Right lobe of liver (tissue), 6 donors: ENCODE measurements at regions not wholly inside any gene's neighbourhood (a gene's known extent, or its start where the extent isn't known, plus 50 kb on each side); places are given as distances from the start of the nearest gene placed in this dataset.
A peak's percentile ranks its signal among the peaks of the same experiment; 100 is the strongest.

Experiments used
- ATAC-seq, 4 donors: fragments of 200-7000 bp; cut with Tn5 transposase; one replicate each; pipeline ENCODE4 v1.9.1; 2020; ENCODE audit warnings: mild to moderate bottlenecking in 4 of 4, moderate library complexity in 4 of 4
- DNase-seq, 3 donors: peaks; one replicate each; pipeline ENCODE4 v3.0.0-alpha.2; 2020
- H3K27ac ChIP-seq, 3 donors: fragments of 200-600 bp; one replicate each; pipeline ENCODE4 v1.8.0; 2022
- H3K27me3 ChIP-seq, 2 donors: fragments of 200-600 bp; one replicate each; pipeline ENCODE4 v1.8.0; 2022
- H3K36me3 ChIP-seq, 4 donors: fragments of 200-600 bp; sonication (generic) in 1 of 4; one replicate each; pipeline versions ENCODE4 v1.5.1 to v1.8.0; 2017 to 2022; ENCODE audit warnings: control low read depth in 1 of 4
- H3K4me1 ChIP-seq, 4 donors: fragments of 200-600 bp; sonication (generic) in 1 of 4; one replicate each; pipeline versions ENCODE4 v1.5.1 to v1.8.0; 2017 to 2022; ENCODE audit warnings: control low read depth in 1 of 4
- H3K4me3 ChIP-seq, 3 donors: fragments of 200-600 bp; one replicate each; pipeline ENCODE4 v1.8.0; 2022
- H3K9me3 ChIP-seq, 4 donors: fragments of 200-600 bp; sonication (generic) in 1 of 4; one replicate each; pipeline versions ENCODE4 v1.5.1 to v1.8.0; 2017 to 2022; ENCODE audit warnings: control low read depth in 1 of 4
- POLR2A ChIP-seq: fragments of 450-650 bp; IDR thresholded peaks from one replicate; pipeline ENCODE4 v1.6.1; 2017; ENCODE audit warnings: antibody characterized with exemption, mild to moderate bottlenecking
- WGBS: methylation state at CpG from one replicate; pipeline ENCODE4 v1.1.6; 2018; ENCODE audit warnings: low coverage, low lambda C conversion rate; ENCODE audit not compliant: insufficient coverage; ENCODE audit errors: missing lambda C conversion rate; 5-methylcytosine and 5-hydroxymethylcytosine counted together
- intact Hi-C, 2 donors: fragments of 100-400 bp; cut with DNase I; formaldehyde crosslinking; loops; one replicate each; pipeline versions ENCODE4 v1.11.2 to v1.14.1; 2022
- TF ChIP-seq, protein P1 (sequence below), 4 donors: fragments of 200-600 bp in 3 of 4; fragments of 450-650 bp in 1 of 4; IDR thresholded peaks; one replicate each; pipeline versions ENCODE4 v1.5.1 to v1.8.0; 2016 to 2022; ENCODE audit warnings: antibody characterized with exemption in 4 of 4, mild to moderate bottlenecking in 2 of 4
- donor health status: DM: no; HTN: yes; CAD: no.
- donor health status: DM: no; HTN: no; CAD: no.
- donor health status: DM: no; HTN: no; CAD: no.
- donor health status: DM: no; HTN: yes; CAD: no.
- donor health status: DM: no; HTN: yes; CAD: no.

DNA sequence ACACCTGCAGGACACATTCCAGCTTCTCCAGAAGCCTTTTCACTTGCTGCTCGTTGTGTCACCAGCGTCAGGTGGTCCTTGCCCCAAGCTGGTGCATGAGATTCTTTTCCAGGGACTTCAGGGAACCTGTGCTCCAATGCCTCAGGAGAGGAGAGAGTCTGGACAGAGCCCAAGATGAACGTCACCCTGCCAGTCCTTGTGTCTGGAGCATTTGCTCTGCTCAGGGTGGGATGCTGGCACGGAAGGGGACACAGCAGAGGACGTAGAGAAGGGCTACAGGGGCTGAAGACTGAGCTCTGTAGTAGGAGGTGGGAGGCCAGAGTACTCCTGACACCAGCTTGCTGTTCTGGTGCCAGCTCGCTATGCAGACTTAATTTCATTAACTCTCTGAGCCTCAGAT is 262.1 kb downstream of the XXYLT1 start:
- H3K4me3 ChIP-seq: no peak overlapping the region
- H3K4me1 ChIP-seq: no peaks in the 10 kb centered on the region
- 76% methylated on average over 3 of the region's 6 CpGs for WGBS
- ATAC-seq: no peak
- no peaks in the 10 kb centered on the region for H3K9me3 ChIP-seq
- DNase-seq: peak in 1 of 3 donors; percentile 36
- H3K27me3 ChIP-seq: no peaks in the 10 kb centered on the region
- TF ChIP-seq POLR2A: no peak
- H3K27ac ChIP-seq: no peak overlapping the region
- no peaks in the 10 kb centered on the region for H3K36me3 ChIP-seq
- intact Hi-C loops: no loop called here

- Histone ChIP-seq H3K9me3 (no peaks in the 10 kb centered on the region), H3K4me1 (no peaks in the 10 kb centered on the region), H3K27ac (no peak overlapping the region), H3K4me3 (no peak overlapping the region), H3K27me3 (no peaks in the 10 kb centered on the region), H3K36me3 (no peaks in the 10 kb centered on the region)
- no peak for TF ChIP-seq POLR2A
- WGBS: 61% methylated on average over 2 of the region's 9 CpGs
- peak in 1 of 3 donors; percentile 29 for DNase-seq
- intact Hi-C loops: no loop called here
- ATAC-seq: no peak
Observed at GRCh38 chr3:195009616-195010015, 261.3 kb downstream of the XXYLT1 start.

DNA sequence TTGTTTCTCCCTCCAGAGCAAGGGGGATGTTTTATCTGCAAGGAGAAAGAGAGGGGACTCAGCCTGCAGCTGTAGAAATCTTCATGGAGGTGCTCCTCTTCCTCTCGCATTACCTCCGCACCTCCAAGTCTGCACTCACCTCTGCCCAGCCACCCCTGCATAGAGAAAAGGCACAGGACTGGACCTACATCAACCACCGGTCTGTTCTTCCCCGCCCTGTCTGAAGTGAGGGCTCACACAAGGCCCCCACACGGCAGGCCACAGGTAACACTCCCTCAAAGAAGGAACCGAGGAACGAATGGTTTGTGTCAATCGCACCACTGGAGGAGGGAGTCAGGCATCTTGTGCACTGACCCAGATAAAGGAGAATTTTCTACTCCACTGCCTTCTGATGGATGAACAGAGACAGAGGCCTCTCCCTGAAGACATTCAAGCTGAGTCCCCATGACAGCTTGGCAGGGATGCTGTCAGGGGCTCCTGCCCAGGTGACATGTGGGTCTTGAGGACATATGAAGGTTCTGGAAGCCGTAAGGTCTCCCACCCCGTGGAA is 260.3 kb downstream of the XXYLT1 start:
- TF ChIP-seq, protein P1, sequence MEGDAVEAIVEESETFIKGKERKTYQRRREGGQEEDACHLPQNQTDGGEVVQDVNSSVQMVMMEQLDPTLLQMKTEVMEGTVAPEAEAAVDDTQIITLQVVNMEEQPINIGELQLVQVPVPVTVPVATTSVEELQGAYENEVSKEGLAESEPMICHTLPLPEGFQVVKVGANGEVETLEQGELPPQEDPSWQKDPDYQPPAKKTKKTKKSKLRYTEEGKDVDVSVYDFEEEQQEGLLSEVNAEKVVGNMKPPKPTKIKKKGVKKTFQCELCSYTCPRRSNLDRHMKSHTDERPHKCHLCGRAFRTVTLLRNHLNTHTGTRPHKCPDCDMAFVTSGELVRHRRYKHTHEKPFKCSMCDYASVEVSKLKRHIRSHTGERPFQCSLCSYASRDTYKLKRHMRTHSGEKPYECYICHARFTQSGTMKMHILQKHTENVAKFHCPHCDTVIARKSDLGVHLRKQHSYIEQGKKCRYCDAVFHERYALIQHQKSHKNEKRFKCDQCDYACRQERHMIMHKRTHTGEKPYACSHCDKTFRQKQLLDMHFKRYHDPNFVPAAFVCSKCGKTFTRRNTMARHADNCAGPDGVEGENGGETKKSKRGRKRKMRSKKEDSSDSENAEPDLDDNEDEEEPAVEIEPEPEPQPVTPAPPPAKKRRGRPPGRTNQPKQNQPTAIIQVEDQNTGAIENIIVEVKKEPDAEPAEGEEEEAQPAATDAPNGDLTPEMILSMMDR (IDR thresholded peaks at IDR 0.05): no peak
- no peak overlapping the region for H3K4me3 ChIP-seq
- no peak overlapping the region for H3K27ac ChIP-seq
- intact Hi-C loops: no loop called here
- H3K36me3 ChIP-seq: no peaks in the 10 kb centered on the region
- no peak for ATAC-seq
- no peaks in the 10 kb centered on the region for H3K27me3 ChIP-seq
- H3K4me1 ChIP-seq: no peaks in the 10 kb centered on the region
- 86% methylated on average over 3 of the region's 10 CpGs for WGBS
- peak in 1 of 3 donors; percentile 27 for DNase-seq
- no peaks in the 10 kb centered on the region for H3K9me3 ChIP-seq

GRCh38 chr3:195011231-195011834 is 259.6 kb downstream of the XXYLT1 start:
- DNase-seq (peak in 1 of 3 donors; percentile 26), ATAC-seq (no peak)
- Histone ChIP-seq H3K27ac (no peak overlapping the region), H3K4me3 (no peak overlapping the region), H3K9me3 (no peaks in the 10 kb centered on the region), H3K36me3 (no peaks in the 10 kb centered on the region), H3K27me3 (no peaks in the 10 kb centered on the region), H3K4me1 (no peaks in the 10 kb centered on the region)
- WGBS: 79% methylated on average over 3 of the region's 6 CpGs
- TF ChIP-seq, protein P1 (IDR thresholded peaks at IDR 0.05): no peak
- no peak for TF ChIP-seq POLR2A
- intact Hi-C loops: no loop called here

- no peak for ATAC-seq
- H3K4me3 ChIP-seq: no peak overlapping the region
- H3K27ac ChIP-seq: no peak overlapping the region
- no peaks in the 10 kb centered on the region for H3K9me3 ChIP-seq
- TF ChIP-seq POLR2A: no peak
- TF ChIP-seq, protein P1 (IDR thresholded peaks at IDR 0.05): no peak
- H3K27me3 ChIP-seq: no peaks in the 10 kb centered on the region
- intact Hi-C loops: no loop called here
- H3K4me1 ChIP-seq: no peaks in the 10 kb centered on the region
- peak in 1 of 3 donors; percentile 24 for DNase-seq
- no CpG with 5 or more reads among the region's 4 CpGs for WGBS
- no peaks in the 10 kb centered on the region for H3K36me3 ChIP-seq
Observed at GRCh38 chr3:195012100-195012499, 258.9 kb downstream of the XXYLT1 start.
